GM23338 (cell line): ENCODE measurements at regions not wholly inside any gene's neighbourhood (a gene's known extent, or its start where the extent isn't known, plus 50 kb on each side); places are given as distances from the start of the nearest gene placed in this dataset.
A peak's percentile ranks its signal among the peaks of the same experiment; 100 is the strongest.

Experiments
- ATAC-seq: fragments of 200-7000 bp; cut with Tn5 transposase; 3 replicates; pipeline ENCODE4 v1.9.1; 2020
- DNase-seq: peaks from one replicate; pipeline ENCODE4 v3.0.0-alpha.2; 2015; ENCODE audit warnings: low spot score
- H2AFZ ChIP-seq: fragments of 200-600 bp; sonication (generic); 2 replicates; pipeline ENCODE4 v1.8.0; 2016; ENCODE audit warnings: antibody characterized with exemption, mild to moderate bottlenecking, moderate library complexity
- H3F3A ChIP-seq: fragments of 200-600 bp; sonication (generic); replicated peaks from 2 replicates; pipeline ENCODE4 v1.8.0; 2017; ENCODE audit warnings: antibody characterized with exemption, mixed run types, low read depth
- H3K27ac ChIP-seq: fragments of 200-600 bp; sonication (generic); 2 replicates; pipeline ENCODE4 v1.6.1; 2016; ENCODE audit warnings: low read depth
- H3K27me3 ChIP-seq: fragments of 200-600 bp; sonication (generic); 2 replicates; pipeline ENCODE4 v1.8.0; 2016; ENCODE audit warnings: mild to moderate bottlenecking, mixed run types, moderate library complexity; ENCODE audit not compliant: insufficient read depth
- H3K36me3 ChIP-seq: fragments of 200-600 bp; sonication (generic); 2 replicates; pipeline ENCODE4 v1.8.0; 2016; ENCODE audit warnings: mild to moderate bottlenecking; ENCODE audit not compliant: insufficient read depth
- H3K4me1 ChIP-seq: fragments of 200-600 bp; sonication (generic); 2 replicates; pipeline ENCODE4 v1.8.0; 2016; ENCODE audit warnings: mild to moderate bottlenecking, moderate library complexity; ENCODE audit not compliant: insufficient read depth
- H3K4me2 ChIP-seq: fragments of 200-600 bp; sonication (generic); 2 replicates; pipeline ENCODE4 v1.7.1; 2017; ENCODE audit warnings: mixed run types
- H3K4me3 ChIP-seq: fragments of 200-600 bp; sonication (generic); 2 replicates; pipeline ENCODE4 v1.6.1; 2016; ENCODE audit warnings: mixed run types
- H3K79me2 ChIP-seq: fragments of 200-600 bp; sonication (generic); replicated peaks from 2 replicates; pipeline ENCODE4 v1.8.0; 2017; ENCODE audit warnings: mild to moderate bottlenecking; ENCODE audit not compliant: insufficient read depth
- H3K9me2 ChIP-seq: fragments of 200-600 bp; sonication (generic); 2 replicates; pipeline ENCODE4 v1.8.0; 2017; ENCODE audit not compliant: insufficient read depth
- H4K20me1 ChIP-seq: fragments of 200-600 bp; sonication (generic); replicated peaks from 2 replicates; pipeline ENCODE4 v1.8.0; 2017; ENCODE audit warnings: mild to moderate bottlenecking; ENCODE audit not compliant: insufficient read depth
- H3K27ac Mint-ChIP-seq: 2 replicates; pipeline ENCODE4 v1.8.0; 2020; ENCODE audit warnings: inconsistent platforms, mild to moderate bottlenecking, moderate library complexity, mixed read lengths
- H3K27me3 Mint-ChIP-seq: 3 replicates; pipeline ENCODE4 v1.8.0; 2022; ENCODE audit warnings: low read depth, mild to moderate bottlenecking, moderate library complexity, mixed read lengths, inconsistent platforms; ENCODE audit not compliant: insufficient read depth, poor library complexity
- H3K36me3 Mint-ChIP-seq: 3 replicates; pipeline ENCODE4 v1.8.0; 2021; ENCODE audit warnings: low read depth, mild to moderate bottlenecking, inconsistent platforms, moderate library complexity, mixed read lengths
- H3K4me1 Mint-ChIP-seq: 3 replicates; pipeline ENCODE4 v1.8.0; 2020; ENCODE audit warnings: mild to moderate bottlenecking, inconsistent platforms, mixed read lengths
- H3K4me3 Mint-ChIP-seq: 3 replicates; pipeline ENCODE4 v1.8.0; 2021; ENCODE audit warnings: moderate library complexity, mild to moderate bottlenecking, inconsistent platforms, mixed read lengths
- H3K9me3 Mint-ChIP-seq: 3 replicates; pipeline ENCODE4 v1.8.0; 2020; ENCODE audit warnings: moderate library complexity, mild to moderate bottlenecking, inconsistent platforms, mixed read lengths
- EZH2phosphoT487 ChIP-seq: fragments of 200-600 bp; sonication (generic); IDR thresholded peaks from one replicate; pipeline ENCODE4 v1.8.1; 2018; ENCODE audit warnings: antibody characterized with exemption; ENCODE audit not compliant: unreplicated experiment
- JUNB ChIP-seq: IDR thresholded peaks from one replicate; pipeline ENCODE4 v1.6.1; 2016; ENCODE audit warnings: antibody characterized with exemption; ENCODE audit not compliant: unreplicated experiment
- POLR2AphosphoS5 ChIP-seq: IDR thresholded peaks from 2 replicates; pipeline ENCODE4 v1.6.1; 2016; ENCODE audit warnings: antibody characterized with exemption, low read depth
- ZNF114 ChIP-seq: fragments of 250-450 bp; sonication (Bioruptor Pico); IDR thresholded peaks from 2 replicates; pipeline ENCODE4 v1.5.0; 2020; ENCODE audit warnings: mild to moderate bottlenecking, moderate library complexity
- ZNF331 ChIP-seq: fragments of 250-450 bp; sonication (Bioruptor Pico); IDR thresholded peaks from 2 replicates; pipeline ENCODE4 v1.5.0; 2020; ENCODE audit warnings: low read depth, mild to moderate bottlenecking, moderate library complexity
- TF ChIP-seq, protein P1 (sequence below): IDR thresholded peaks from one replicate; pipeline ENCODE4 v1.6.1; 2018; ENCODE audit warnings: antibody characterized with exemption; ENCODE audit not compliant: unreplicated experiment
- TF ChIP-seq, protein P2 (sequence below): fragments of 250-450 bp; sonication (Bioruptor Pico); IDR thresholded peaks from 2 replicates; pipeline ENCODE4 v1.5.0; 2020; ENCODE audit warnings: mild to moderate bottlenecking, moderate library complexity
- TF ChIP-seq, protein P3 (sequence below), 2 experiments: fragments of 200-600 bp in 1 of 2; sonication (generic) in 1 of 2; conservative IDR thresholded peaks; 2 replicates each; pipeline versions ENCODE4 v1.5.1 to v1.6.1; 2016 to 2017; ENCODE audit warnings: antibody characterized with exemption in 2 of 2, low read depth in 2 of 2, mild to moderate bottlenecking in 2 of 2, moderate library complexity in 1 of 2
- TF ChIP-seq, protein P4 (sequence below): IDR thresholded peaks from 2 replicates; pipeline ENCODE4 v1.6.1; 2016; ENCODE audit warnings: antibody characterized with exemption

DNA sequence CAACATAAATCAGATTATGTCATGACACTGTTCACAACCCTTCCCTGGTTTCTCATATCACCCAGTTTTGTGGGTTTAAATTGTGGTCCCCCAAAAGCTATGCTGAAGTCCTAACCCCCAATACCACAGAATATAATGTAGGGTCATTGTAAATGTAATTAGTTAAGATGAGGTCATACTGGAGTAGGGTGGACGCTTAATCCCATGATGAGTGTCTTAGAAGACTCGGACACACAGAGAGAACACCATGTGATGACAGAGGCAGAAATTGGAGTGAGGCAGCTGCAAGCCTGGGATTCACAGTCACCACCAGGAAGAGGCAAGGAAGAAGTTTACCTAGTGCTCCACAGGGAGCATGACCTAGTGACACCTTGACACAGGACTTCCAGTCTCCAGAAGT is 197.8 kb downstream of the SALL1 start (continued):
- TF ChIP-seq, protein P1, sequence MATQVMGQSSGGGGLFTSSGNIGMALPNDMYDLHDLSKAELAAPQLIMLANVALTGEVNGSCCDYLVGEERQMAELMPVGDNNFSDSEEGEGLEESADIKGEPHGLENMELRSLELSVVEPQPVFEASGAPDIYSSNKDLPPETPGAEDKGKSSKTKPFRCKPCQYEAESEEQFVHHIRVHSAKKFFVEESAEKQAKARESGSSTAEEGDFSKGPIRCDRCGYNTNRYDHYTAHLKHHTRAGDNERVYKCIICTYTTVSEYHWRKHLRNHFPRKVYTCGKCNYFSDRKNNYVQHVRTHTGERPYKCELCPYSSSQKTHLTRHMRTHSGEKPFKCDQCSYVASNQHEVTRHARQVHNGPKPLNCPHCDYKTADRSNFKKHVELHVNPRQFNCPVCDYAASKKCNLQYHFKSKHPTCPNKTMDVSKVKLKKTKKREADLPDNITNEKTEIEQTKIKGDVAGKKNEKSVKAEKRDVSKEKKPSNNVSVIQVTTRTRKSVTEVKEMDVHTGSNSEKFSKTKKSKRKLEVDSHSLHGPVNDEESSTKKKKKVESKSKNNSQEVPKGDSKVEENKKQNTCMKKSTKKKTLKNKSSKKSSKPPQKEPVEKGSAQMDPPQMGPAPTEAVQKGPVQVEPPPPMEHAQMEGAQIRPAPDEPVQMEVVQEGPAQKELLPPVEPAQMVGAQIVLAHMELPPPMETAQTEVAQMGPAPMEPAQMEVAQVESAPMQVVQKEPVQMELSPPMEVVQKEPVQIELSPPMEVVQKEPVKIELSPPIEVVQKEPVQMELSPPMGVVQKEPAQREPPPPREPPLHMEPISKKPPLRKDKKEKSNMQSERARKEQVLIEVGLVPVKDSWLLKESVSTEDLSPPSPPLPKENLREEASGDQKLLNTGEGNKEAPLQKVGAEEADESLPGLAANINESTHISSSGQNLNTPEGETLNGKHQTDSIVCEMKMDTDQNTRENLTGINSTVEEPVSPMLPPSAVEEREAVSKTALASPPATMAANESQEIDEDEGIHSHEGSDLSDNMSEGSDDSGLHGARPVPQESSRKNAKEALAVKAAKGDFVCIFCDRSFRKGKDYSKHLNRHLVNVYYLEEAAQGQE = no peak

DNA sequence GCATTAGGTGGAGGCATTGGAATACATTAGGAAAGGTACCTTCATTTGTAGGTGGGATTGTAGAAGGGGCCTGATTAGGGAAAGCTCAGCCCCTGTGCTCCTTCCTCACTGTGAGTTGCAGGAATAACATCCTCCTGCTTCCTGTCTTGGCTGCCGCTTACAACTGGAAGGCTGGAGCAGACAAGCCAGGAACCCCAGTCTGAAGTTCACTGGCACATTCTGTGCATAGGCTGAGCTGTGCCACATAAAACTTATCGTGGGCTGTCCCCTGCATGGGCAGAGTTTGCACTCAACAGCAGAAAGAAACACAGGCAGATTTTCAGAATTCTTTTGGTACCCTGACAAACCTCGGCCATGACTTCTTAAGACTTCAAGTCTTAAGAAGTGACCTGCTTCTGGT is 200.1 kb downstream of the SALL1 start:
- Histone ChIP-seq H3K36me3 (no peaks in the 10 kb centered on the region), H4K20me1 (no peaks in the 10 kb centered on the region), H3F3A (no peaks in the 10 kb centered on the region), H2AFZ (0 out of 2 replicates have a peak overlapping the region, but pooled peaks have one; percentile 52), H3K27me3 (no peaks in the 10 kb centered on the region), H3K27ac (no peak overlapping the region), H3K79me2 (no peaks in the 10 kb centered on the region), H3K4me1 (no peaks in the 10 kb centered on the region), H3K4me3 (no peak overlapping the region), H3K4me2 (no peak overlapping the region), H3K9me2 (0 out of 2 replicates have a peak, but pooled peaks cover 3% of the 10 kb centered on the region)
- Mint-ChIP-seq H3K36me3 (no peaks in the 10 kb centered on the region), H3K9me3 (no peaks in the 10 kb centered on the region), H3K4me3 (no peak overlapping the region), H3K27me3 (peaks cover 3% of the 10 kb centered on the region), H3K27ac (no peak overlapping the region), H3K4me1 (no peaks in the 10 kb centered on the region)
- no peak for DNase-seq
- no peak for ATAC-seq
- TF ChIP-seq JUNB (no peak), ZNF114 (CRISPR knock-in tag) (no peak), EZH2phosphoT487 (no peak), ZNF331 (CRISPR knock-in tag) (no peak), POLR2AphosphoS5 (no peak)
- TF ChIP-seq, protein P2, sequence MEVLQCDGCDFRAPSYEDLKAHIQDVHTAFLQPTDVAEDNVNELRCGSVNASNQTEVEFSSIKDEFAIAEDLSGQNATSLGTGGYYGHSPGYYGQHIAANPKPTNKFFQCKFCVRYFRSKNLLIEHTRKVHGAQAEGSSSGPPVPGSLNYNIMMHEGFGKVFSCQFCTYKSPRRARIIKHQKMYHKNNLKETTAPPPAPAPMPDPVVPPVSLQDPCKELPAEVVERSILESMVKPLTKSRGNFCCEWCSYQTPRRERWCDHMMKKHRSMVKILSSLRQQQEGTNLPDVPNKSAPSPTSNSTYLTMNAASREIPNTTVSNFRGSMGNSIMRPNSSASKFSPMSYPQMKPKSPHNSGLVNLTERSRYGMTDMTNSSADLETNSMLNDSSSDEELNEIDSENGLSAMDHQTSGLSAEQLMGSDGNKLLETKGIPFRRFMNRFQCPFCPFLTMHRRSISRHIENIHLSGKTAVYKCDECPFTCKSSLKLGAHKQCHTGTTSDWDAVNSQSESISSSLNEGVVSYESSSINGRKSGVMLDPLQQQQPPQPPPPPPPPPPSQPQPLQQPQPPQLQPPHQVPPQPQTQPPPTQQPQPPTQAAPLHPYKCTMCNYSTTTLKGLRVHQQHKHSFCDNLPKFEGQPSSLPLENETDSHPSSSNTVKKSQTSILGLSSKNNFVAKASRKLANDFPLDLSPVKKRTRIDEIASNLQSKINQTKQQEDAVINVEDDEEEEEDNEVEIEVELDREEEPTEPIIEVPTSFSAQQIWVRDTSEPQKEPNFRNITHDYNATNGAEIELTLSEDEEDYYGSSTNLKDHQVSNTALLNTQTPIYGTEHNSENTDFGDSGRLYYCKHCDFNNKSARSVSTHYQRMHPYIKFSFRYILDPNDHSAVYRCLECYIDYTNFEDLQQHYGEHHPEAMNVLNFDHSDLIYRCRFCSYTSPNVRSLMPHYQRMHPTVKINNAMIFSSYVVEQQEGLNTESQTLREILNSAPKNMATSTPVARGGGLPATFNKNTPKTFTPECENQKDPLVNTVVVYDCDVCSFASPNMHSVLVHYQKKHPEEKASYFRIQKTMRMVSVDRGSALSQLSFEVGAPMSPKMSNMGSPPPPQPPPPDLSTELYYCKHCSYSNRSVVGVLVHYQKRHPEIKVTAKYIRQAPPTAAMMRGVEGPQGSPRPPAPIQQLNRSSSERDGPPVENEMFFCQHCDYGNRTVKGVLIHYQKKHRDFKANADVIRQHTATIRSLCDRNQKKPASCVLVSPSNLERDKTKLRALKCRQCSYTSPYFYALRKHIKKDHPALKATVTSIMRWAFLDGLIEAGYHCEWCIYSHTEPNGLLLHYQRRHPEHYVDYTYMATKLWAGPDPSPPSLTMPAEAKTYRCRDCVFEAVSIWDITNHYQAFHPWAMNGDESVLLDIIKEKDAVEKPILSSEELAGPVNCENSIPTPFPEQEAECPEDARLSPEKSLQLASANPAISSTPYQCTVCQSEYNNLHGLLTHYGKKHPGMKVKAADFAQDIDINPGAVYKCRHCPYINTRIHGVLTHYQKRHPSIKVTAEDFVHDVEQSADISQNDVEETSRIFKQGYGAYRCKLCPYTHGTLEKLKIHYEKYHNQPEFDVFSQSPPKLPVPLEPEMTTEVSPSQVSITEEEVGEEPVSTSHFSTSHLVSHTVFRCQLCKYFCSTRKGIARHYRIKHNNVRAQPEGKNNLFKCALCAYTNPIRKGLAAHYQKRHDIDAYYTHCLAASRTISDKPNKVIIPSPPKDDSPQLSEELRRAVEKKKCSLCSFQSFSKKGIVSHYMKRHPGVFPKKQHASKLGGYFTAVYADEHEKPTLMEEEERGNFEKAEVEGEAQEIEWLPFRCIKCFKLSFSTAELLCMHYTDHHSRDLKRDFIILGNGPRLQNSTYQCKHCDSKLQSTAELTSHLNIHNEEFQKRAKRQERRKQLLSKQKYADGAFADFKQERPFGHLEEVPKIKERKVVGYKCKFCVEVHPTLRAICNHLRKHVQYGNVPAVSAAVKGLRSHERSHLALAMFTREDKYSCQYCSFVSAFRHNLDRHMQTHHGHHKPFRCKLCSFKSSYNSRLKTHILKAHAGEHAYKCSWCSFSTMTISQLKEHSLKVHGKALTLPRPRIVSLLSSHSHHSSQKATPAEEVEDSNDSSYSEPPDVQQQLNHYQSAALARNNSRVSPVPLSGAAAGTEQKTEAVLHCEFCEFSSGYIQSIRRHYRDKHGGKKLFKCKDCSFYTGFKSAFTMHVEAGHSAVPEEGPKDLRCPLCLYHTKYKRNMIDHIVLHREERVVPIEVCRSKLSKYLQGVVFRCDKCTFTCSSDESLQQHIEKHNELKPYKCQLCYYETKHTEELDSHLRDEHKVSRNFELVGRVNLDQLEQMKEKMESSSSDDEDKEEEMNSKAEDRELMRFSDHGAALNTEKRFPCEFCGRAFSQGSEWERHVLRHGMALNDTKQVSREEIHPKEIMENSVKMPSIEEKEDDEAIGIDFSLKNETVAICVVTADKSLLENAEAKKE = no peak
- TF ChIP-seq, protein P3, sequence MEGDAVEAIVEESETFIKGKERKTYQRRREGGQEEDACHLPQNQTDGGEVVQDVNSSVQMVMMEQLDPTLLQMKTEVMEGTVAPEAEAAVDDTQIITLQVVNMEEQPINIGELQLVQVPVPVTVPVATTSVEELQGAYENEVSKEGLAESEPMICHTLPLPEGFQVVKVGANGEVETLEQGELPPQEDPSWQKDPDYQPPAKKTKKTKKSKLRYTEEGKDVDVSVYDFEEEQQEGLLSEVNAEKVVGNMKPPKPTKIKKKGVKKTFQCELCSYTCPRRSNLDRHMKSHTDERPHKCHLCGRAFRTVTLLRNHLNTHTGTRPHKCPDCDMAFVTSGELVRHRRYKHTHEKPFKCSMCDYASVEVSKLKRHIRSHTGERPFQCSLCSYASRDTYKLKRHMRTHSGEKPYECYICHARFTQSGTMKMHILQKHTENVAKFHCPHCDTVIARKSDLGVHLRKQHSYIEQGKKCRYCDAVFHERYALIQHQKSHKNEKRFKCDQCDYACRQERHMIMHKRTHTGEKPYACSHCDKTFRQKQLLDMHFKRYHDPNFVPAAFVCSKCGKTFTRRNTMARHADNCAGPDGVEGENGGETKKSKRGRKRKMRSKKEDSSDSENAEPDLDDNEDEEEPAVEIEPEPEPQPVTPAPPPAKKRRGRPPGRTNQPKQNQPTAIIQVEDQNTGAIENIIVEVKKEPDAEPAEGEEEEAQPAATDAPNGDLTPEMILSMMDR (conservative IDR thresholded peaks at IDR 0.05; ENCODE audit: low read depth in 2 of 2) = no peak
- TF ChIP-seq, protein P4, sequence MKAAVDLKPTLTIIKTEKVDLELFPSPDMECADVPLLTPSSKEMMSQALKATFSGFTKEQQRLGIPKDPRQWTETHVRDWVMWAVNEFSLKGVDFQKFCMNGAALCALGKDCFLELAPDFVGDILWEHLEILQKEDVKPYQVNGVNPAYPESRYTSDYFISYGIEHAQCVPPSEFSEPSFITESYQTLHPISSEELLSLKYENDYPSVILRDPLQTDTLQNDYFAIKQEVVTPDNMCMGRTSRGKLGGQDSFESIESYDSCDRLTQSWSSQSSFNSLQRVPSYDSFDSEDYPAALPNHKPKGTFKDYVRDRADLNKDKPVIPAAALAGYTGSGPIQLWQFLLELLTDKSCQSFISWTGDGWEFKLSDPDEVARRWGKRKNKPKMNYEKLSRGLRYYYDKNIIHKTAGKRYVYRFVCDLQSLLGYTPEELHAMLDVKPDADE = no peak
- TF ChIP-seq, protein P1 = no peak
